DMS 273 (cell line): ENCODE measurements at regions not wholly inside any gene's neighbourhood (a gene's known extent, or its start where the extent isn't known, plus 50 kb on each side); places are given as distances from the start of the nearest gene placed in this dataset.

ENCODE experiments used
- DNase-seq: peaks from one replicate; lab custom pipeline; 2025; ENCODE audit not compliant: unreplicated experiment; lab: John Stamatoyannopoulos, UW

GRCh38 chr3:3633761-3634160, 165.5 kb upstream of the LRRN1 start:
- DNase-seq: no peak

DNA sequence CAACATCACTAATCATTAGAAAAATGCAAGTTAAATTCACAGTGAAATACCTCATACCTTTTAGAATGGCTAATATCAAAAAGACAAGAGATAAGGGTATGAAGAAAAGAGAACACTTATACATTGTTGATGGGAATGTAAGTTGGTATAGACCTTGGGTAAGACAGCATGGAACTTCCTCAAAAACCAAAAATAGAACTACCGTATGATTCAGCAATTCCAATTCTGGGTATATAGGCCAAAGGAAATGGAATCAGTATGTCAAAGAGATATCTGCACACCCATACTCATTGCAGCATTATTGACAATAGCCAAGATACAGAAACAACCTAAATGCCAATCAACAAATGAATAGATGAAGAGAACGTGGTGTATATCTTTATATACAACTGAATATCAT, 166.8 kb upstream of the LRRN1 start:
- DNase-seq: no peak

DNA sequence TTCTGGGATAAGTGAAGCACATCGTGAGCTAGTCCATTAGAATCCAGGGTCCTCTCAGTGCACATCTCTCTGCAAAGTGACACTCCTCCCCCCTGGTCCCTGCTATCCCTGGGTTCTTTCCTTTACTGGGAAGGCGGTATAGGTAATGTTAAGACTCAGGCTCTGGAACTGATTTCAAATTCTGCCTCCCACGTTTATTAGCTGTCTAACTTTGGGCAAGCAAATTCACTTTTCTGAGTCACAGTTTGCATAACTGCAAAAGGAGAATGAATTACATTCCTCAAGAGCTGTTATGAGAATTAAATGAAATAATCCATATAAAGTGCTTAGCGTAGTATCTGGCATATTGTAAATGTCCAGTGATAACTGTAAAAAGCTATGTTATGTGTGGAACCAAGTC, 168.1 kb upstream of the LRRN1 start:
- no peak for DNase-seq

- DNase-seq: no peak
These were observed 169.3 kb upstream of the LRRN1 start for GRCh38 chr3:3629911-3630310.

DNA sequence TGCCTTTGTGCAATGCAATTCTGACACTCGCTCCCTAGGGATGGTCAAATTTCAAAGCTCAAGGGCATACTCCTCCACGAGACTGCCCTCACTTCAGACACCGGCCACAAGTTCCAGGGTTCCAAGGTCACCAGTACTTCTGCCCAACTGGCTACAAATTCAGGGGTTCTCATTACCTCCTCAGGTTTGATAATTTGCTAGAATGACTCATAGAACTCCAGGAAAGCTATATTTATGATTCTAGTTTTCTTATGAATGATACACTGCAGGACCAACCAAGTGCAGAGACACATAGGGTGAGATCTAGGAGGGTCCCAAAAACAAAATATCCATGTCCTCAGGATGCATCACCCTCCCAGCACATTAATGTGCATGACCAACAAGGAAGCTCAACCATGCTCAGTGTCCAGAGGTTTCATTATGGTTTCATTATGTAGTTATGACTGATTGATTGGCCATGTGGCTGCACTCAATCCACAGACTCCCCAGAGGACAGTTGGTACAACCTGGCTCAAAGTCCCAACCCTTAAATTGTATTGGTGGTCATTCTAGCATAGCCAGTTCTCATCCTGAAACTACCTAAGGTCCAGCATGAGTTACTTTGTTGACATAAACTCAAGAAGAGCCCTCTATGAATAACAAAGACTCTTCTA, 170.4 kb upstream of the LRRN1 start:
- no peak for DNase-seq

DNA sequence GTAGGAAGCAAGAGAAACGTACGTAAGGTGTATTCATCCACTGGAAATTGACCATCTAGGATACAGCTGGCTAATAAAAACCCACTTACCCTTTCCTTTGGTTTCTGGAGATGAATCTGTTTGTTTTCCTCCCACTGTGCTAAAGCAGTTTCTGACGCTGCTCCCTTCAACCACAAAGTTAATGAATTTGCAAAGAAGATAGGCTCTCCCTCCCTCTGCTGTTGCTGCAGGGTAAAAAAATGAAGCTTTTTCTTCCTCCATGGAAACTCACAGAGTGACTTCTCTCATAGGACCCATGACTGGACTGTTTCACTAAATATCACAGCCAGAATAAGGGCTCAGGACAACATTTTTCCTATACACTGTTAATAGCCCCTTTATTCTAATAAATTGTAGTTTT, 172.1 kb upstream of the LRRN1 start:
- DNase-seq: no peak

GRCh38 chr3:3625544-3626271, 173.5 kb upstream of the LRRN1 start:
- DNase-seq: no peak

DNA sequence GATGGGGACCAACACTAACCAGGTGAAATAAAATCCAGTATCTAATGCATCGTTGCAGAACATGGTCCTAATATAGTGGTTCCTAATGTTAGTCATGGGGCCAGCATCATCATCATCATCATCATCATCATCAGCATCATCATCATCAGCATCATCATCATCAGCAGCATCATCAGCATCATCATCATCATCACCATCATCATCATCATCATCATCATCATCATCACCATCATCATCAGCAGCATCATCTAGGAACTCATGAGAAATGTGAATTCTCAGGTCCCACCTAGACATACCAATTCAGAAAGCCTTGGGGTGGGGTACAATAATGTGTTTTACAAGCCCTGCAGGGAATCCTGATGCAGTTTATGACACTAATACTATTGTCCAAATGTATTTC, 179.4 kb upstream of the LRRN1 start:
- DNase-seq: no peak

- no peak for DNase-seq
These were observed 180.6 kb upstream of the LRRN1 start for GRCh38 chr3:3618623-3619022.

- DNase-seq: no peak
These were observed 183.7 kb upstream of the LRRN1 start for GRCh38 chr3:3615533-3615932.

GRCh38 chr3:3610581-3611298, 188.5 kb upstream of the LRRN1 start:
- no peak for DNase-seq

DNA sequence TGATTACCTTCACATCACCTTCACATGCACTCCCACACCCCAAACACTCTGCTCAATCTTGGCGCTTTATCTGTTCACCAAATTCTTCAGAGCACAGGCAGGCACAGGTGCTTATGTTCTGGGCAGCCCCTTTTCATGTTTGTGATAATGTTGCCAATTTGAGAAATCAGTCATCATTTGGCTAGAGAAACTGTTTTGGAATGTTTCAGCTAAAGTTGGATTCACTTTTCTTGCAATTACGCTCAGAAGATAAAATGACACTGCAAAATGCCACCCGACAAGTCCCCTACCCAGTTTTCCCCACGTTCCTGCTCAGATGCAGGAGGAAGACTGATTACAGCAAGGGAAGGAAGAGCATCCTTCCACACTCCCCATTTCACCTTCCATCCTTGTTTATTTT, 192.9 kb upstream of the LRRN1 start:
- DNase-seq: no peak

DNA sequence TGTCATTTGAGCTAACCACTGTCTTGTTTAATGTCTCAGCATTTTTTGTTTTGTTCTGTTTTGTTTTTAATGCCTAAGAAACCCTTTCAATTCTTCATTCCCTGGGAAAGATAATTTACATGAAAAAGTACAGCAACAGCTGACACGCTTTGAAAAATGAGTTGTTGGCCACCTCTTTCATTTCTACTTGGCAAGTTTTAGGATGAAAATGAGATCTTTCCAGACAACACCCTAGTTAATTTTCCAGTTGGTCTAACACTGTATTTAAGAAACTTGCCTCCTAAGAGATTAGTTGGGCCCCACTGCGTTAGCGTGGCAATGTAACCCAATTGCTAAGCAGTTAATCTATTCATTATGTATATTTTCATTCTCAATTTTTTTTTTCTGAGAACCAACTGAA, 194.0 kb upstream of the LRRN1 start:
- DNase-seq: no peak

GRCh38 chr3:3603351-3603750, 195.9 kb upstream of the LRRN1 start:
- no peak for DNase-seq

DNA sequence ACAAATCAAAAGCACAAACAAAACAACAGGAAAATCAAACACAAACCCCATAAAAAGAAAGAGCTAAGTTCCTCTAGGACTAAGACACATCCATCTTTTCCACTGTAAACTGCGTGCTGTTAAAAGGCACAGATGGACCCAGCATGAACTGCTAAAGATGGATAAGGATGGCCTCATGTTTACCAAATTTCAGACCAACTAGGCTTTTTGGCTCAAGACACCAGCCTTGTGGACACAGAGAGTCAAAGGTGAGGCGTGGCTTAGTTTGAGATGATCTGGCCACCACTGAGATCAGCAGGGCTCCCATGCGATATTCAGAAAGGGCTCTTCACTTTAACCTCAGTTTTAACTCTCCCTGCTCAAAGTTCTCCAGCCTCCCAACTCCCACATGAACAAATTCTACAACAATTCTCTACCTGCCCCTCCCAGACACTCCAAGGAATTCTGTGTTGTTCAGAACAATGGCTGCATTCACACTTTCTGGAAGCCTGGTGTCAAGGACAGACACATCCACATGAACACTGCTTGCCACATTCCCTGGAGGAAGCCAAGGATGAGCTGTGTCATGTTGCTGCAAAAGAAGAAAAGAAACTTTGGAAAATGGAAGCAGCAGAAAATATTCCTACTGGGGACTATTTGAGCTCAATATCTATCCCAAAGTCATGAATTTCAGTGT, 198.4 kb upstream of the LRRN1 start:
- no peak for DNase-seq

GRCh38 chr3:3599016-3599415, 200.2 kb upstream of the LRRN1 start:
- DNase-seq: no peak

- DNase-seq: no peak
These were observed 204.2 kb upstream of the LRRN1 start for GRCh38 chr3:3594986-3595385.

GRCh38 chr3:3589715-3590130, 209.5 kb upstream of the LRRN1 start:
- peak; percentile 10 for DNase-seq

GRCh38 chr3:3587647-3587972, 211.6 kb upstream of the LRRN1 start:
- DNase-seq: peak; percentile 85

- DNase-seq: peak; percentile 73
These were observed 212.2 kb upstream of the LRRN1 start for GRCh38 chr3:3586843-3587646.

- no peak for DNase-seq
These were observed 212.9 kb upstream of the LRRN1 start for GRCh38 chr3:3586336-3586735.
